Liver (tissue), 8 donors: ENCODE measurements at regions not wholly inside any gene's neighbourhood (a gene's known extent, or its start where the extent isn't known, plus 50 kb on each side); places are given as distances from the start of the nearest gene placed in this dataset.

Experiments used
- DNase-seq: peaks from one replicate; pipeline ENCODE4 v3.0.0-alpha.2; 2017; ENCODE audit warnings: low spot score
- H3K27ac ChIP-seq, 2 donors: one replicate each; pipeline ENCODE4 v1.7.0; 2013; ENCODE audit warnings: inconsistent platforms in 2 of 2, low read length in 2 of 2, control low read depth in 1 of 2, low read depth in 1 of 2, mild to moderate bottlenecking in 1 of 2
- H3K27me3 ChIP-seq, 4 donors: one replicate each; pipeline versions ENCODE4 v1.6.1 to v1.7.0; 2013; ENCODE audit warnings: low read length in 3 of 4, inconsistent platforms in 1 of 4, mild to moderate bottlenecking in 1 of 4, moderate library complexity in 1 of 4; ENCODE audit not compliant: control insufficient read depth in 4 of 4, insufficient read depth in 4 of 4
- H3K36me3 ChIP-seq, 4 donors: one replicate each; pipeline versions ENCODE4 v1.6.1 to v1.7.0; 2013; ENCODE audit warnings: low read length in 3 of 4, mild to moderate bottlenecking in 3 of 4, low read depth in 1 of 4, moderate library complexity in 1 of 4; ENCODE audit not compliant: control insufficient read depth in 4 of 4, insufficient read depth in 3 of 4
- H3K4me1 ChIP-seq, 4 donors: one replicate each; pipeline versions ENCODE4 v1.6.1 to v1.7.0; 2013; ENCODE audit warnings: low read length in 3 of 4, mild to moderate bottlenecking in 3 of 4, moderate library complexity in 1 of 4; ENCODE audit not compliant: control insufficient read depth in 4 of 4, insufficient read depth in 4 of 4
- H3K4me3 ChIP-seq, 3 donors: one replicate each; pipeline versions ENCODE4 v1.6.1 to v1.7.0; 2013; ENCODE audit warnings: low read length in 3 of 3, control low read depth in 1 of 3, low read depth in 1 of 3, mild to moderate bottlenecking in 1 of 3
- H3K9ac ChIP-seq, 2 donors: one replicate each; pipeline ENCODE4 v1.7.0; 2013; ENCODE audit warnings: low read length in 2 of 2, mild to moderate bottlenecking in 2 of 2, moderate library complexity in 2 of 2, control low read depth in 1 of 2, low read depth in 1 of 2
- H3K9me3 ChIP-seq, 4 donors: one replicate each; pipeline versions ENCODE4 v1.6.1 to v1.7.0; 2013; ENCODE audit warnings: low read length in 3 of 4; ENCODE audit not compliant: control insufficient read depth in 4 of 4
- FOXA2 ChIP-seq: IDR thresholded peaks from 2 replicates; pipeline ENCODE4 v1.6.1; 2016; ENCODE audit warnings: antibody characterized with exemption
- RAD21 ChIP-seq, 2 donors: IDR thresholded peaks; 2 replicates each; pipeline ENCODE4 v1.6.1; 2016; ENCODE audit warnings: antibody characterized with exemption in 2 of 2, mild to moderate bottlenecking in 2 of 2
- RXRA ChIP-seq, 2 donors: IDR thresholded peaks; 2 replicates each; pipeline ENCODE4 v1.6.1; 2017 to 2018; ENCODE audit warnings: antibody characterized with exemption in 2 of 2, mild to moderate bottlenecking in 1 of 2
- YY1 ChIP-seq: IDR thresholded peaks from 2 replicates; pipeline ENCODE4 v1.6.1; 2016; ENCODE audit warnings: antibody characterized with exemption, mild to moderate bottlenecking
- WGBS: extraction: QIAGEN DNeasy Blood & Tissue Kit; methylation state at CpG from one replicate; pipeline ENCODE4 v1.1.7; 2013; 5-methylcytosine and 5-hydroxymethylcytosine counted together
- TF ChIP-seq, protein P1 (sequence below): fragments of 150-350 bp; IDR thresholded peaks from 2 replicates; pipeline ENCODE4 v1.5.1; 2017; ENCODE audit warnings: improper control_type of control experiment, low read depth, low read length; ENCODE audit not compliant: missing input control
- TF ChIP-seq, protein P2 (sequence below): IDR thresholded peaks from 2 replicates; pipeline ENCODE4 v1.6.1; 2016; ENCODE audit warnings: antibody characterized with exemption
- TF ChIP-seq, protein P3 (sequence below): IDR thresholded peaks from 2 replicates; pipeline ENCODE4 v1.6.1; 2016; ENCODE audit warnings: antibody characterized with exemption, mild to moderate bottlenecking
- donor health status: healthy.
- donor health status: healthy.
- donor health status: healthy.
- donor health status: healthy.
- donor health status: healthy.

DNA sequence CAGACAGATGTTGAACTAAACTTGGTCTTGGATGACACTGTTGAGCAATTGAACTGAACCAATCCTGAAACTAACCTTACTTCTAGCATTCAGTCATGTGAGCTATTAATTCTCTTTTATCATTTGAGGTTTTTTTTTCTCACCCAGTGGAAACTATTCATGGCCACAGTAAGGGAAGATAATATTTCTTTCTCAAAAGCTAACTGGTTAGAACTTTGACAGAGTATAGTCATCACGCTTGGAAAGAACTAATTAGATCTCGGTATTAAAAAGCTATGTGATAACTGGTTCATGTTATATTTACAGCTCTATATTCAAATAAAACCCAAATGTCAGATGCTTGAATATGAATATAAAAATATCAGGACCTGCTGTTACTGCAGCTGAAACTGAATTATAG is 89.5 kb downstream of the OTUD1 start (continued):
- TF ChIP-seq, protein P1, sequence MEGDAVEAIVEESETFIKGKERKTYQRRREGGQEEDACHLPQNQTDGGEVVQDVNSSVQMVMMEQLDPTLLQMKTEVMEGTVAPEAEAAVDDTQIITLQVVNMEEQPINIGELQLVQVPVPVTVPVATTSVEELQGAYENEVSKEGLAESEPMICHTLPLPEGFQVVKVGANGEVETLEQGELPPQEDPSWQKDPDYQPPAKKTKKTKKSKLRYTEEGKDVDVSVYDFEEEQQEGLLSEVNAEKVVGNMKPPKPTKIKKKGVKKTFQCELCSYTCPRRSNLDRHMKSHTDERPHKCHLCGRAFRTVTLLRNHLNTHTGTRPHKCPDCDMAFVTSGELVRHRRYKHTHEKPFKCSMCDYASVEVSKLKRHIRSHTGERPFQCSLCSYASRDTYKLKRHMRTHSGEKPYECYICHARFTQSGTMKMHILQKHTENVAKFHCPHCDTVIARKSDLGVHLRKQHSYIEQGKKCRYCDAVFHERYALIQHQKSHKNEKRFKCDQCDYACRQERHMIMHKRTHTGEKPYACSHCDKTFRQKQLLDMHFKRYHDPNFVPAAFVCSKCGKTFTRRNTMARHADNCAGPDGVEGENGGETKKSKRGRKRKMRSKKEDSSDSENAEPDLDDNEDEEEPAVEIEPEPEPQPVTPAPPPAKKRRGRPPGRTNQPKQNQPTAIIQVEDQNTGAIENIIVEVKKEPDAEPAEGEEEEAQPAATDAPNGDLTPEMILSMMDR: no peak
- TF ChIP-seq YY1 (no peak), FOXA2 (no peak)

DNA sequence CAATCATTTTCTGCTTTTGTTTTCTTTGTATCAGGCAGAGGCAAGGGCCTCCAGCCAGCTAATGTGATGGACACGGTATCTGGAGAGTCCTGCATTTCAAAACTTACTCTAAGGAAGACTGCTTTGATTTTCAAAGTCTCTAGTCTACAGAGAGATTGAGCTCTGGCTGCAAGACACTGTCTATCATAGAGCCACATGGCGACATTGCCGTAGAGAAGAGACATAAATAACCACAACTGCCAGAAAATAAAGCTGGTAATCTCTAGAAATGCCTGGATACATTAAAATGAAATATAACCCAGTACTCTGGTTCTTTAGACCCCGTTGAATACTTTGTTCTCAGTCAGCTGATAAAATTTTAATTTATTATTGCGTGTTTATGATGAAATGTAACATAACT is 90.8 kb downstream of the OTUD1 start:
- H3K9me3 ChIP-seq: no peaks in the 10 kb centered on the region
- WGBS: 82% methylated on average over 5 of the region's 5 CpGs
- TF ChIP-seq, protein P2, sequence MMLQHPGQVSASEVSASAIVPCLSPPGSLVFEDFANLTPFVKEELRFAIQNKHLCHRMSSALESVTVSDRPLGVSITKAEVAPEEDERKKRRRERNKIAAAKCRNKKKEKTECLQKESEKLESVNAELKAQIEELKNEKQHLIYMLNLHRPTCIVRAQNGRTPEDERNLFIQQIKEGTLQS: no peak
- no peak for TF ChIP-seq RXRA (IDR thresholded peaks at IDR 0.05)
- no peak for DNase-seq
- H3K27me3 ChIP-seq: no peaks in the 10 kb centered on the region
- H3K4me1 ChIP-seq: peaks cover 0 to 2% (median 0%) of the 10 kb centered on the region in 4 donors
- no peak overlapping the region for H3K27ac ChIP-seq
- H3K4me3 ChIP-seq: no peak overlapping the region
- no peaks in the 10 kb centered on the region for H3K36me3 ChIP-seq
- no peak overlapping the region for H3K9ac ChIP-seq

DNA sequence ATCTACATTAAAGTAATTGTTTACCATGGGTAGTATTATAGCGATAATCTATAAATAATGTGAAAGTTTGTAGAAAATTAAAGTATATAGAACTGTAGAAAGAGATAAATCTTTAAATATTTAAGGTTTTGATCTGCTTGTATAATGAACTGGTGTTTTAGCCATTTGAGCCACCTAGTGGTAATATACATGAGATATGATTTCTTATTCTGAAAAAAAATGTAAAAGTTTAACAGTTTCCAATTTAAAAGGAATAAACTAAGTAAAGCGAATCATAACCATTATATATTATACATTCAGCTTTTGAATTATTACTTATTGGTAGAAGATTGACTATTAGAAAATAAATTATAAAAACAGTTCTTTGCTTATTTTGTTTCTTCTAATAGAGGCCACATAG is 91.2 kb downstream of the OTUD1 start:
- H3K4me3 ChIP-seq: no peak overlapping the region
- H3K36me3 ChIP-seq: no peaks in the 10 kb centered on the region
- WGBS: 78% methylated on average over 2 of the region's 2 CpGs
- no peak for DNase-seq
- no peak overlapping the region for H3K9ac ChIP-seq
- TF ChIP-seq, protein P3, sequence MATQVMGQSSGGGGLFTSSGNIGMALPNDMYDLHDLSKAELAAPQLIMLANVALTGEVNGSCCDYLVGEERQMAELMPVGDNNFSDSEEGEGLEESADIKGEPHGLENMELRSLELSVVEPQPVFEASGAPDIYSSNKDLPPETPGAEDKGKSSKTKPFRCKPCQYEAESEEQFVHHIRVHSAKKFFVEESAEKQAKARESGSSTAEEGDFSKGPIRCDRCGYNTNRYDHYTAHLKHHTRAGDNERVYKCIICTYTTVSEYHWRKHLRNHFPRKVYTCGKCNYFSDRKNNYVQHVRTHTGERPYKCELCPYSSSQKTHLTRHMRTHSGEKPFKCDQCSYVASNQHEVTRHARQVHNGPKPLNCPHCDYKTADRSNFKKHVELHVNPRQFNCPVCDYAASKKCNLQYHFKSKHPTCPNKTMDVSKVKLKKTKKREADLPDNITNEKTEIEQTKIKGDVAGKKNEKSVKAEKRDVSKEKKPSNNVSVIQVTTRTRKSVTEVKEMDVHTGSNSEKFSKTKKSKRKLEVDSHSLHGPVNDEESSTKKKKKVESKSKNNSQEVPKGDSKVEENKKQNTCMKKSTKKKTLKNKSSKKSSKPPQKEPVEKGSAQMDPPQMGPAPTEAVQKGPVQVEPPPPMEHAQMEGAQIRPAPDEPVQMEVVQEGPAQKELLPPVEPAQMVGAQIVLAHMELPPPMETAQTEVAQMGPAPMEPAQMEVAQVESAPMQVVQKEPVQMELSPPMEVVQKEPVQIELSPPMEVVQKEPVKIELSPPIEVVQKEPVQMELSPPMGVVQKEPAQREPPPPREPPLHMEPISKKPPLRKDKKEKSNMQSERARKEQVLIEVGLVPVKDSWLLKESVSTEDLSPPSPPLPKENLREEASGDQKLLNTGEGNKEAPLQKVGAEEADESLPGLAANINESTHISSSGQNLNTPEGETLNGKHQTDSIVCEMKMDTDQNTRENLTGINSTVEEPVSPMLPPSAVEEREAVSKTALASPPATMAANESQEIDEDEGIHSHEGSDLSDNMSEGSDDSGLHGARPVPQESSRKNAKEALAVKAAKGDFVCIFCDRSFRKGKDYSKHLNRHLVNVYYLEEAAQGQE: no peak
- TF ChIP-seq, protein P1: peak; percentile 5
- TF ChIP-seq RAD21 (IDR thresholded peaks at IDR 0.05): peak; percentile 53 to 67
- H3K9me3 ChIP-seq: no peaks in the 10 kb centered on the region
- peaks cover 0 to 2% (median 0%) of the 10 kb centered on the region in 4 donors for H3K4me1 ChIP-seq
- H3K27ac ChIP-seq: no peak overlapping the region
- H3K27me3 ChIP-seq: no peaks in the 10 kb centered on the region
